ENCODE measurements at regions not wholly inside any gene's neighbourhood (a gene's known extent, or its start where the extent isn't known, plus 50 kb on each side); places are given as distances from the start of the nearest gene placed in this dataset.
"Not testable (repeated sequence)": the region's sequence is repeated elsewhere in the genome, so short reads cannot be mapped to it uniquely, and the experiment has no call there.

- Histone ChIP-seq H3K4me3 (ENCODE audit: low read length) (no peak overlapping the region), H3K4me1 (ENCODE audit: control insufficient read depth, insufficient read depth, low read length) (no peaks in the 10 kb centered on the region), H3K27ac (ENCODE audit: low read length) (no peak overlapping the region), H3K36me3 (ENCODE audit: control insufficient read depth, insufficient read depth, low read length) (no peaks in the 10 kb centered on the region), H3K27me3 (ENCODE audit: control insufficient read depth, insufficient read depth, low read length) (no peaks in the 10 kb centered on the region), H3K9me3 (ENCODE audit: control insufficient read depth, insufficient read depth, low read length) (no peaks in the 10 kb centered on the region)
- intact Hi-C loops (cut with micrococcal nuclease): no loop called here
- Mint-ChIP-seq H3K27me3 (ENCODE audit: low read depth in 2 of 2) (no peaks in the 10 kb centered on the region), H3K27ac (no peak overlapping the region), H3K9me3 (peaks cover 0 to 1% of the 10 kb centered on the region in 2 donors), H3K36me3 (no peaks in the 10 kb centered on the region), H3K4me1 (no peaks in the 10 kb centered on the region), H3K4me3 (no peak overlapping the region)
- no peak for TF ChIP-seq CTCF (IDR thresholded peaks at IDR 0.05)
- DNase-seq (no peak), ATAC-seq (no peak)
- WGBS (ENCODE audit: insufficient coverage): no CpG with 5 or more reads among the region's 1 CpG
Measured at GRCh38 chr6:81950877-81951276, 198.4 kb upstream of the TENT5A start.

GRCh38 chr6:81948861-81949260 is 196.4 kb upstream of the TENT5A start:
- Mint-ChIP-seq H3K36me3 (no peaks in the 10 kb centered on the region), H3K9me3 (peaks cover 2 to 3% of the 10 kb centered on the region in 2 donors), H3K27ac (no peak overlapping the region), H3K4me1 (no peaks in the 10 kb centered on the region), H3K4me3 (no peak overlapping the region), H3K27me3 (ENCODE audit: low read depth in 2 of 2) (no peaks in the 10 kb centered on the region)
- DNase-seq (no peak), ATAC-seq (no peak)
- Histone ChIP-seq H3K27ac (ENCODE audit: low read length) (no peak overlapping the region), H3K36me3 (ENCODE audit: control insufficient read depth, insufficient read depth, low read length) (no peaks in the 10 kb centered on the region), H3K4me1 (ENCODE audit: control insufficient read depth, insufficient read depth, low read length) (no peaks in the 10 kb centered on the region), H3K4me3 (ENCODE audit: low read length) (no peak overlapping the region), H3K9me3 (ENCODE audit: control insufficient read depth, insufficient read depth, low read length) (no peaks in the 10 kb centered on the region), H3K27me3 (ENCODE audit: control insufficient read depth, insufficient read depth, low read length) (no peaks in the 10 kb centered on the region)
- intact Hi-C loops (cut with micrococcal nuclease): no loop called here
- TF ChIP-seq CTCF (IDR thresholded peaks at IDR 0.05): no peak

- H3K27me3 Mint-ChIP-seq (ENCODE audit: low read depth in 2 of 2); H3K27me3 ChIP-seq (ENCODE audit: control insufficient read depth, insufficient read depth, low read length); H3K4me3 ChIP-seq (ENCODE audit: low read length); H3K9me3 ChIP-seq (ENCODE audit: control insufficient read depth, insufficient read depth, low read length); H3K27ac Mint-ChIP-seq; H3K36me3 ChIP-seq (ENCODE audit: control insufficient read depth, insufficient read depth, low read length); DNase-seq; H3K9me3 Mint-ChIP-seq; H3K27ac ChIP-seq (ENCODE audit: low read length); H3K4me3 Mint-ChIP-seq; ATAC-seq; H3K4me1 ChIP-seq (ENCODE audit: control insufficient read depth, insufficient read depth, low read length); H3K36me3 Mint-ChIP-seq; intact Hi-C loops (cut with micrococcal nuclease); H3K4me1 Mint-ChIP-seq: not testable (repeated sequence)
- 85% methylated on average over 4 of the region's 4 CpGs for WGBS (ENCODE audit: insufficient coverage)
Measured at GRCh38 chr6:81948196-81948595, 195.7 kb upstream of the TENT5A start.

GRCh38 chr6:81944661-81945060 is 192.2 kb upstream of the TENT5A start:
- no peaks in the 10 kb centered on the region for H3K4me1 Mint-ChIP-seq
- H3K27me3 Mint-ChIP-seq (ENCODE audit: low read depth in 2 of 2): no peaks in the 10 kb centered on the region
- Histone ChIP-seq H3K4me3 (ENCODE audit: low read length) (no peak overlapping the region), H3K9me3 (ENCODE audit: control insufficient read depth, insufficient read depth, low read length) (no peaks in the 10 kb centered on the region), H3K27me3 (ENCODE audit: control insufficient read depth, insufficient read depth, low read length) (no peaks in the 10 kb centered on the region), H3K36me3 (ENCODE audit: control insufficient read depth, insufficient read depth, low read length) (no peaks in the 10 kb centered on the region), H3K27ac (ENCODE audit: low read length) (no peak overlapping the region), H3K4me1 (ENCODE audit: control insufficient read depth, insufficient read depth, low read length) (no peaks in the 10 kb centered on the region)
- H3K4me3 Mint-ChIP-seq: no peak overlapping the region
- DNase-seq: no peak
- no peak overlapping the region for H3K27ac Mint-ChIP-seq
- no peak for ATAC-seq
- H3K9me3 Mint-ChIP-seq: peaks cover 2 to 3% of the 10 kb centered on the region in 2 donors
- intact Hi-C loops (cut with micrococcal nuclease): no loop called here
- whole genome bisulfite sequencing (ENCODE audit: insufficient coverage): 74% methylated on average over 2 of the region's 2 CpGs
- TF ChIP-seq CTCF (IDR thresholded peaks at IDR 0.05): no peak
- no peaks in the 10 kb centered on the region for H3K36me3 Mint-ChIP-seq

- WGBS (ENCODE audit: insufficient coverage): 100% methylated on average over 1 of the region's 3 CpGs
- H3K36me3 ChIP-seq (ENCODE audit: control insufficient read depth, insufficient read depth, low read length); H3K4me3 ChIP-seq (ENCODE audit: low read length); H3K4me3 Mint-ChIP-seq; H3K27ac ChIP-seq (ENCODE audit: low read length); DNase-seq; H3K4me1 ChIP-seq (ENCODE audit: control insufficient read depth, insufficient read depth, low read length); H3K9me3 Mint-ChIP-seq; H3K27ac Mint-ChIP-seq; intact Hi-C loops (cut with micrococcal nuclease); H3K27me3 ChIP-seq (ENCODE audit: control insufficient read depth, insufficient read depth, low read length); ATAC-seq; H3K9me3 ChIP-seq (ENCODE audit: control insufficient read depth, insufficient read depth, low read length); H3K4me1 Mint-ChIP-seq; H3K36me3 Mint-ChIP-seq; H3K27me3 Mint-ChIP-seq (ENCODE audit: low read depth in 2 of 2): not testable (repeated sequence)
Measured at GRCh38 chr6:81942842-81943241, 190.4 kb upstream of the TENT5A start.
